ENCODE measurements at regions not wholly inside any gene's neighbourhood (a gene's known extent, or its start where the extent isn't known, plus 50 kb on each side); places are given as distances from the start of the nearest gene placed in this dataset.
"Not testable (repeated sequence)": the region's sequence is repeated elsewhere in the genome, so short reads cannot be mapped to it uniquely, and the experiment has no call there.

DNA sequence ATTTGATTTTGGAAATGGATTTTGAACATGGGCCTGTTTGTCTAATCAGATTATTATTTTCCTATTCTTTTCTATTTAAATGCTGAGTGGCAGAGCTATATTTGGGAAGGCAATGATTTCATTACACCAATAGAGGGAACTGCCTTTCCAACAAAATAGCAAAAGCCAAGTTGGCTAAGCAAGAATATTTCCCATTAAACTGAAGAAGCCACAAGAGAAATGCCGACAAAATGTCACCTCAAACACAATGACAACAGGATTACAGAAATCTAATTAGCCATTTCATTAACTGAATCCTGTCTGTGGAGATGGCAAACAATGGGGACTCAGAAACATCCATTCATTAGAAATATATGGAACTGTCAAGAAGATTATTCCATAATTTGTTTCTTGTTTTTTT, 1593.1 kb upstream of the RAG2 start:
- in situ Hi-C loops (cut with HindIII; ENCODE audit: low sequenced_read_pairs), result no loop called here

DNA sequence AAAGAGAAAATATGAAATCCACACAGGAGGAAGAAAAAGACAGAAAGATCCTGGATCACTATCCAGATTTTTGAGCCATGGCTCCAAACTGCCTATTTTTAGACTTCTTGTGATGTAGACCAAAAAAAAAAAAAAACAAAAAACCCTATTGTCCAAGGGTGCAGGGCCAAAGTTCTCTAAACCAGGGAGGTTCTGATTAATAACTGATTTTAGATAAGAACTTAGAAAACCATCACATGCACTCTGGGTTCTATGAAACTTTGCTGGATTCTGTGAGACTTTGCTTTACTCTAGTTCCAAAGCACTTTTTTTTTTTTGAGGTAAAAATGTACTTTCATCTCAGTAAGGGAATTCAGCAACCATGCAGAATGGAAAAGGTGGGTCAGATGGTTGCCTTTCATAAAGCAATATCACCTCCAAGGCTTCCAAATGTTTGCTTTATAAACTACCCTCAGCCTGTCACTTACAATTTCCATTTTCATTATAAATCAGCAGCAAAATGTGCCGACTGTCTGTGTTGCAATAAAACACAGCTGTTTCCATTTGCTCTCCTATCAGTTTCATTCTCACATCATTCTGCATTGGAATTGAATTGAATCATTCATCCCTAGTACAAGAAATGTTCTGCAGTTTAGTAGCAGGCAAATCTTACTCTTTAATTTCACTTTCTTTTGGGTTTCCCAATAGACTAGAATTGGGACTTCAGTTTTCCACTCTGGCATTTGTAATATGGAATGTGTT, 1584.3 kb upstream of the RAG2 start:
- in situ Hi-C loops (cut with HindIII; ENCODE audit: low sequenced_read_pairs), result no loop called here

- in situ Hi-C loops (cut with HindIII; ENCODE audit: low sequenced_read_pairs), result no loop called here
These were observed 1578.8 kb upstream of the RAG2 start for GRCh38 chr11:38176686-38177322.

GRCh38 chr11:38173676-38174075, 1575.6 kb upstream of the RAG2 start:
- in situ Hi-C loops (cut with HindIII; ENCODE audit: low sequenced_read_pairs), result no loop called here

DNA sequence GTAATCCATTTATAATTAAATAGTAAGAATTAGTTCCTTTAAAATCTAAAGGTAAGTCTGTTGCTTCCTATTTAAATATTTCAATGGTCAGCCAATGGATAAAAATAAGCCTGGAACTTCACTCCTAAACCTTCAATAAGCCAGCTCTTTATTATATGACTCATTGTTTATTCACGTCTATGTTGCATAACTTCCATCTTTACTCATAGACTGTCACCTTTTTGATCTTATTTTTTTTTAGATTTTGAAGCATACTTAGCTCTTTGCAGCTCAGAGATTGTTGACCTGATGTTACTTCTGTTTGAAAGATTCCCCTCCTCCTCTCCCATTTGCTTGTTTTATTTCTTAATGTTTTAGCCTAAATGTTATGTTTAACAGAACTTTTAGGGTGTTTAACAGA, 1571.2 kb upstream of the RAG2 start:
- in situ Hi-C loops (cut with HindIII; ENCODE audit: low sequenced_read_pairs), result no loop called here

GRCh38 chr11:38163526-38163925, 1565.5 kb upstream of the RAG2 start:
- in situ Hi-C loops (cut with HindIII; ENCODE audit: low sequenced_read_pairs), result no loop called here

- in situ Hi-C loops (cut with HindIII; ENCODE audit: low sequenced_read_pairs), result no loop called here
These were observed 1562.4 kb upstream of the RAG2 start for GRCh38 chr11:38160433-38160832.

DNA sequence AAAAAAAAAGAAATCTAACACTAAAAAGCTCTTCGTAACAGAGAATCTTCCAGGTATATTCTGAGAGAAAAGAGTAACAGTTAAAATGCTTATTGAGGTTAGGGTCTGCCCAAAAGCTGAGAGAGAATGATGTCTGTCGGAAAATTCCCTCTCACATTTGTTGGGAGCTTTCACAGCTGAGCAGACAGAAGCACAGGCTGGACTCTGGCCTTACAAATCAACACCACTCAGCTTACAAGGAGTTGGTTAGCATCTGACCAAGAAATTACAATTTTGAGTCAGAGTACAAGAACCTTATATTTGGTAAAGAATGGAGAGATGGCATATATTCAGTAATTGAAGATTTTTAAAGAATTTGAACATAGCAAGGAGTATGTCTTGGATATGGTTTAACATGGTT, 1561.0 kb upstream of the RAG2 start:
- in situ Hi-C loops (cut with HindIII; ENCODE audit: low sequenced_read_pairs), result no loop called here

DNA sequence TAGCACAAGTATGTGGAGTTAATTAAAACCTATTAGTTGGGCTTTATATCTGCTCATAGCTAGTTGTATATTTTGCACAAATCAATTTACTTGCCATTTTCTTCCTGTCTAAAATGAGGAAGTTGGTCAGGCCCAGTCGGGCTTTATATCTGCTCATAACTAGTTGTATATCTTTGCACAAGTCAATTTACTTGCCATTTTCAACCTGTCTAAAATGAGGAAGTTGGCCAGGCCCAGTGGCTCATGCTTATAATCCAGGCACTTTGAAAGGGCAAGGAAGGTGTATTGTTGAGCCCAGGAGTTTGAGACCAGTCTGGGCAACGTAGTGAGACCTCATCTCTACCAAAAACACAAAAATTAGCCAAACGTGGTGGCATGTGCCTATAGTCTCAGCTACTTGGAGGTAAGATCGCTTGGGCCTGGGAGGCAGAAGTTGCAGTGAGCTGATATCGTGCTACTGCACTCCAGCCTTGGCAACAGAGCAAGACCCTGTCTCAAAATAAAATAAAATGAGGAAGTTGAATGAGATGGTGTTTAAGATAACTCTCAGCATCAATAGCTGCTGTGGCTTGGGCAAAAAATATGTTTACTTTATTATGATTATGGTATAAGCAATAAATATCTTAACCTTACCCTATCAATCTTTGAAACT, 1558.6 kb upstream of the RAG2 start:
- in situ Hi-C loops (cut with HindIII; ENCODE audit: low sequenced_read_pairs), result no loop called here

GRCh38 chr11:38155856-38156255, 1557.8 kb upstream of the RAG2 start:
- in situ Hi-C loops (cut with HindIII; ENCODE audit: low sequenced_read_pairs), result no loop called here

- in situ Hi-C loops (cut with HindIII; ENCODE audit: low sequenced_read_pairs), result no loop called here
These were observed 1555.9 kb upstream of the RAG2 start for GRCh38 chr11:38153985-38154384.

DNA sequence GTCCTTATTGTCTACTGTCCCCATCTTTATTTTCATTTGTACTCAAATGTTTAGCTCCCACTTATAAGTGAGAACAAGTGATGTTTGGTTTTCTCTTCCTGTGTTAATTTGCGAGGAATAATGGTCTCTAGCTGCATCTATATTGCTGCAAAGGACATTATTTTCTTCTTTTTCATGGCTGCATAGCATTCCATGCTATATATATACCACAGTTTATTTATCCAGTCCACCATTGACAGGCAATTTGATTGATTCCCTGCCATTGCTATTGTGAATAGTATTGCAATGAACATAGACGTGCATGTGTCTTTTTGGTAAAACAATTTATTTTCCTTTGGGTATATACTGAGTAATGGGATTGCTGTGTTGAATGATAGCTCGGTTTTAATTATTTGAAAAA, 1545.8 kb upstream of the RAG2 start:
- in situ Hi-C loops (cut with HindIII; ENCODE audit: low sequenced_read_pairs), result no loop called here

- in situ Hi-C loops (cut with HindIII; ENCODE audit: low sequenced_read_pairs), result no loop called here
These were observed 1540.9 kb upstream of the RAG2 start for GRCh38 chr11:38138972-38139371.

- in situ Hi-C loops (cut with HindIII; ENCODE audit: low sequenced_read_pairs), result no loop called here
These were observed 1538.9 kb upstream of the RAG2 start for GRCh38 chr11:38136887-38137286.

GRCh38 chr11:38131535-38131934, 1533.5 kb upstream of the RAG2 start:
- in situ Hi-C loops (cut with HindIII; ENCODE audit: low sequenced_read_pairs), result no loop called here

DNA sequence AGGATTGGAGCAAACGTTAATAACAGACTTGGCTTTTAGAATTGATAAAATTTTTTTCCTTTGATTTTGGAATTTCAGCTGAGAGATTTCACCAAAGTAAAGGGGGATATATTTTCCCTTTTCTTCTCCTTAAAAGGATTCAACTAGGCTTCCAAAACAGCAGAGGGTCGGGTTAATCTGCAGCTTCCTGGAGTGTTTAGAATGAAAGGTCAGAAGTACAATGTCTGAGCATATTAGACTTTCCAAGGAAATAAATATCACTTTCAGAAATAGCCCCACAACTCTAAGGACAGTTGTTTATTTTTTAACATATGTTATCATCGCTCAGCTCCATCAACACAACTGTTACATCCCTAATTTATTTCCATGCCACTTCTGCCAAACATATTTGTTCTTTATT, 1532.9 kb upstream of the RAG2 start:
- in situ Hi-C loops (cut with HindIII; ENCODE audit: low sequenced_read_pairs), result no loop called here

GRCh38 chr11:38130514-38130913, 1532.5 kb upstream of the RAG2 start:
- in situ Hi-C loops (cut with HindIII; ENCODE audit: low sequenced_read_pairs), result no loop called here

GRCh38 chr11:38123673-38124072, 1525.6 kb upstream of the RAG2 start:
- in situ Hi-C loops (cut with HindIII; ENCODE audit: low sequenced_read_pairs), result no loop called here

DNA sequence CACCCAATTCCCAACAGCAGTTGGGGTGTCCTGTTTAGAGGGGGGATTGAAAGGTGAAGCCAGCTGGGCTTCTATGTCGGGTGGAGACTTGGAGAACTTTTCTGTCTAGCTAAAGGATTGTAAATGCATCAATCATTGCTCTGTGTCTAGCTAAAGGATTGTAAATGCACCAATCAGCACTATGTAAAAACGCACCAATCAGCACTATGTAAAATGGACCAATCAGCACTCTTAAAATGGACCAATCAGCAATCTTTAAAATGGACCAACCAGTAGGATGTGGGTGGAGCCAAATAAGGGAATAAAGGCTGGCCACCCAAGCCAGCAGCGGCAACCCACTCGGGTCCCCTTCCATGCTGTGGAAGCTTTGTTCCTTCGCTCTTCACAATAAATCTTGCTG, 1518.6 kb upstream of the RAG2 start:
- in situ Hi-C loops (cut with HindIII; ENCODE audit: low sequenced_read_pairs), result not testable (repeated sequence)

- in situ Hi-C loops (cut with HindIII; ENCODE audit: low sequenced_read_pairs), result not testable (repeated sequence)
These were observed 1517.3 kb upstream of the RAG2 start for GRCh38 chr11:38115381-38115780.

DNA sequence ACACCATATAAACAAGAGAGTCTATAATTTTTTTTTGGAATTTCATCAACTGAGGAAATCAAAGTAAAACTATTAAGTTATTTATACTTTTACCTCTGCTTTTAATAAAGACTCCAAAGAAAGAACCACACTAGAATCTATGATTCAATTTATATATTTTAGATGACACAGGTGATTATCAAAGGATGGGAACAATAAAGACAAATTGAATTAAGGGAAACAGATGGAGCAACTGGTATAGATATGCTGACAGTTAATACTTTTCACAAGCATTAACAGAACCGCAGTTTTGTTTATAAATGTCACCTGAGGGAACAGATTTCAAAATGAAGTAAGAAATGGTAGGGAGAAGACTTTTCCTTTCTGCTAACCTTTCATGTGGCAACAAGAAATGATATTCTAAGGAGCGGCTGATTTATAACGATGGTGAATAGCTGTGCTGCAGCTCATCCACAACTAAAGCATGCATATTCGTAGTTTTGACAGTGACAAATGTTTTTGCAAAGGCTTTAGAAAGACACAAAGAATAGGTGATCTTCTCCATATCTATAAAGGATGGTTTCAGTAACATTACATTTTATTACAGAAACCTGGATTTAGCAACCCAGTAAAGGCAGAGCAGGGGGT, 1502.9 kb upstream of the RAG2 start:
- in situ Hi-C loops (cut with HindIII; ENCODE audit: low sequenced_read_pairs), result no loop called here

DNA sequence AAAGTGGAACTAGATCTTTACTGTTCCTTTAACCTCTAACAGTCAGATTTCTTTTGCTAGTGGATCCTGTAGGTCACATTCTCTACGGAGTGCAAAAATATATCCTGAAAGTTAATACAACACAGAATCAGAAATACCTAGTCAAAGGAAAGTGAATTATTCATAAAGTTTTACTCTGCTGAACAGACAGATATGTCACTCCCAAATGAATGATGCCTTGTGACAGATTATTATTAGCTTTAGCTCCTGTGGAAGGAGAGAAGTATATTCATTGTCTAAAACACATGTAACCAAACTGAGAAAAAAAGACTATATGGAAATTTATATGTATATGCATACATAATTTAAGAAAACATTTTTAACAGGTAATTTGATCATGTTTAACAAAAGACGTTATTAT, 1497.2 kb upstream of the RAG2 start:
- in situ Hi-C loops (cut with HindIII; ENCODE audit: low sequenced_read_pairs), result no loop called here

Measured in endothelial cell of hepatic sinusoid (primary cell).